Adrenal gland (tissue), 5 donors: ENCODE measurements at regions not wholly inside any gene's neighbourhood (a gene's known extent, or its start where the extent isn't known, plus 50 kb on each side); places are given as distances from the start of the nearest gene placed in this dataset.

Source experiments
- POLR2A ChIP-seq, 2 donors: fragments of 450-650 bp; IDR thresholded peaks; one replicate each; pipeline ENCODE4 v1.6.1; 2017; ENCODE audit warnings: antibody characterized with exemption in 2 of 2, mild to moderate bottlenecking in 2 of 2, moderate library complexity in 1 of 2
- TF ChIP-seq, protein P1 (sequence below), 6 experiments: fragments of 450-650 bp in 4 of 6; fragments of 200-600 bp in 2 of 6; sonication (generic) in 1 of 6; IDR thresholded peaks; 1 replicate in 5 of 6; 2 replicates in 1 of 6; pipeline versions ENCODE4 v1.5.1 to v1.8.0; 2016 to 2021; ENCODE audit warnings: antibody characterized with exemption in 6 of 6, mild to moderate bottlenecking in 2 of 6, moderate library complexity in 1 of 6
- donor health status: DM: no; HTN: no; CAD: no.

DNA sequence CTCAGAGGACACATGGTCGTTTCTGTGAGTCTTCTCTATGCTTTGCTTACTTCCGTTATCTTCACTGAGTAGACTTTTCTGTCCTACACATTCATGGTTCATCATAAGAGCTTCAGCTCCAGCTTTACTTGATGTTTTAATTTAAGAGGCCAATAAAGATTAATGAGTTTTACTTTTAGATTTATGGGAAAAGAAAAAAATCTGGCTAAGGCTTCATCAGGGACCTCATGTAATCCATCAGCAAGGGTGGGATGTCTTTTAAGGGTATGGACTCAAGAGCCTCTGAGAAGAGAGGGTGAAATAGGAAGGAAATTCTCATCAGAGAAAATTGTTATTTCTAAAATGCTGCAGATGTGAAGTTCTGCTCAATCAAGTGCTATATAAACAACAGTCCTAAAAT lies 963.0 kb upstream of the RAG2 start:
- TF ChIP-seq, protein P1, sequence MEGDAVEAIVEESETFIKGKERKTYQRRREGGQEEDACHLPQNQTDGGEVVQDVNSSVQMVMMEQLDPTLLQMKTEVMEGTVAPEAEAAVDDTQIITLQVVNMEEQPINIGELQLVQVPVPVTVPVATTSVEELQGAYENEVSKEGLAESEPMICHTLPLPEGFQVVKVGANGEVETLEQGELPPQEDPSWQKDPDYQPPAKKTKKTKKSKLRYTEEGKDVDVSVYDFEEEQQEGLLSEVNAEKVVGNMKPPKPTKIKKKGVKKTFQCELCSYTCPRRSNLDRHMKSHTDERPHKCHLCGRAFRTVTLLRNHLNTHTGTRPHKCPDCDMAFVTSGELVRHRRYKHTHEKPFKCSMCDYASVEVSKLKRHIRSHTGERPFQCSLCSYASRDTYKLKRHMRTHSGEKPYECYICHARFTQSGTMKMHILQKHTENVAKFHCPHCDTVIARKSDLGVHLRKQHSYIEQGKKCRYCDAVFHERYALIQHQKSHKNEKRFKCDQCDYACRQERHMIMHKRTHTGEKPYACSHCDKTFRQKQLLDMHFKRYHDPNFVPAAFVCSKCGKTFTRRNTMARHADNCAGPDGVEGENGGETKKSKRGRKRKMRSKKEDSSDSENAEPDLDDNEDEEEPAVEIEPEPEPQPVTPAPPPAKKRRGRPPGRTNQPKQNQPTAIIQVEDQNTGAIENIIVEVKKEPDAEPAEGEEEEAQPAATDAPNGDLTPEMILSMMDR (IDR thresholded peaks at IDR 0.05) = no peak
- no peak for TF ChIP-seq POLR2A (IDR thresholded peaks at IDR 0.05)
